CD4-positive, alpha-beta memory T cell (primary cell): ENCODE measurements at regions not wholly inside any gene's neighbourhood (a gene's known extent, or its start where the extent isn't known, plus 50 kb on each side); places are given as distances from the start of the nearest gene placed in this dataset.

Experiments used
- CTCF ChIA-PET: fragments of 350-600 bp; sonication (Branson Sonifier 250); formaldehyde crosslinking; loops from one replicate; lab custom pipeline; 2021; ENCODE audit warnings: inconsistent platforms; ENCODE audit not compliant: partially characterized antibody; lab: Charles Lee
- POLR2A ChIA-PET: fragments of 350-600 bp; sonication (Branson Sonifier 250); formaldehyde crosslinking; loops from one replicate; lab custom pipeline; 2021; ENCODE audit not compliant: partially characterized antibody; lab: Charles Lee
- DNase-seq, 5 donors: peaks; one replicate each; pipeline versions ENCODE4 v3.0.0 to v3.0.0-alpha.2; 2020 to 2022; ENCODE audit warnings: mixed read lengths in 1 of 5
- H3K27ac ChIP-seq: one replicate; pipeline ENCODE4 v1.7.0; 2013; ENCODE audit warnings: low read depth, low read length
- H3K27me3 ChIP-seq: 2 replicates; pipeline ENCODE4 v1.7.0; 2013; ENCODE audit warnings: mild to moderate bottlenecking, low read length, moderate library complexity; ENCODE audit not compliant: insufficient read depth
- H3K36me3 ChIP-seq: 2 replicates; pipeline ENCODE4 v1.7.0; 2013; ENCODE audit warnings: mild to moderate bottlenecking, low read length, moderate library complexity; ENCODE audit not compliant: insufficient read depth
- H3K4me1 ChIP-seq: 2 replicates; pipeline ENCODE4 v1.7.0; 2013; ENCODE audit warnings: mild to moderate bottlenecking, low read length, moderate library complexity; ENCODE audit not compliant: insufficient read depth
- H3K4me3 ChIP-seq, 2 donors: one replicate each; pipeline ENCODE4 v1.7.0; 2013; ENCODE audit warnings: low read length in 2 of 2, mild to moderate bottlenecking in 1 of 2
- H3K9me3 ChIP-seq, 2 donors: one replicate each; pipeline ENCODE4 v1.7.0; 2013; ENCODE audit warnings: low read length in 2 of 2, control low read depth in 1 of 2; ENCODE audit not compliant: control insufficient read depth in 1 of 2
- H3K27ac Mint-ChIP-seq, 7 donors: one replicate each; pipeline ENCODE4 v1.8.0; 2020 to 2021; ENCODE audit warnings: mixed read lengths in 7 of 7, mild to moderate bottlenecking in 6 of 7, inconsistent platforms in 3 of 7, moderate library complexity in 3 of 7
- H3K27me3 Mint-ChIP-seq, 2 donors: one replicate each; pipeline ENCODE4 v1.8.0; 2020 to 2021; ENCODE audit warnings: mixed read lengths in 2 of 2
- H3K36me3 Mint-ChIP-seq, 2 donors: one replicate each; pipeline ENCODE4 v1.8.0; 2020 to 2021; ENCODE audit warnings: mixed read lengths in 2 of 2, inconsistent platforms in 1 of 2, mild to moderate bottlenecking in 1 of 2
- H3K4me1 Mint-ChIP-seq, 4 donors: one replicate each; pipeline ENCODE4 v1.8.0; 2020 to 2021; ENCODE audit warnings: mixed read lengths in 4 of 4, mild to moderate bottlenecking in 1 of 4
- H3K4me3 Mint-ChIP-seq, 8 donors: one replicate each; pipeline ENCODE4 v1.8.0; 2020 to 2021; ENCODE audit warnings: mixed read lengths in 8 of 8, mild to moderate bottlenecking in 7 of 8, moderate library complexity in 6 of 8, inconsistent platforms in 3 of 8
- H3K9me3 Mint-ChIP-seq, 8 donors: one replicate each; pipeline ENCODE4 v1.8.0; 2020 to 2021; ENCODE audit warnings: mixed read lengths in 8 of 8, mild to moderate bottlenecking in 5 of 8, inconsistent platforms in 3 of 8, moderate library complexity in 1 of 8
- intact Hi-C: fragments of 100-400 bp; cut with micrococcal nuclease; formaldehyde crosslinking; loops from one replicate; pipeline ENCODE4 v1.15.1; 2023

DNA sequence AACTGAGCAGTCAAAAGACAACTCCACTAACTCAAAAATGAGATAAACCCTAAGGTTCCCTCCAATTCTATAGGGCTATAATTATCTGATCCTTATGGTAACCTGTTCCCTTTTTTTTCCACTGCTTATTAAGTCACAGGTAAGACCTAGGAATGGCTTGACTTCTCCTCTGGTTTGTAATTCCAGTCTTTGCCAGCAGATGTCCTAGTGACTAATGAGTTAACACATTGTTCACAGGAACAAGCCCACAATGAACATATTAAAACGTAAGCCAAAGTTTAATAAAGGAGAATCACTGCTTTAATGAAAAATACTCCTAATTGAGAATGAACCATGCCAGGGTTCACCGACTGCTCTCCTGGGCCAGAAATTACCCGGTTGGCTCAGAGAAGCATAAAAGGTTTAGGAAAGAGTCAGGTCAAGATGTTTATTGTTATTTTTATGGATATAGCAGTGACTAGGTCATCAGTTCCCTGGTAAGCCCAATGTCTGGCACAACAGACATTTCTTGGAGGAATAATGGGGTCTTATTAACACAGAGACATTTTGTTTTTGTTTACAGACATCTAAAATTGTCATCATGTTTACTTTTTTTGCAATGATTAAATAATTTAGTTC lies 120.1 kb downstream of the ELAPOR2 start:
- Histone ChIP-seq H3K36me3 (no peaks in the 10 kb centered on the region), H3K27me3 (no peaks in the 10 kb centered on the region), H3K27ac (no peak overlapping the region), H3K9me3 (no peaks in the 10 kb centered on the region), H3K4me3 (no peak overlapping the region), H3K4me1 (no peaks in the 10 kb centered on the region)
- Mint-ChIP-seq H3K4me1 (peaks cover 0 to 4% (median 3%) of the 10 kb centered on the region in 4 donors), H3K9me3 (peaks cover 0 to 1% (median 0%) of the 10 kb centered on the region in 8 donors), H3K36me3 (no peaks in the 10 kb centered on the region), H3K27me3 (peaks cover 0 to 2% of the 10 kb centered on the region in 2 donors), H3K4me3 (no peak overlapping the region), H3K27ac (peak overlapping the region in 2 of 7 donors; percentile 75 to 85)
- intact Hi-C loops, result loop anchor here (1.0 to 5.0 kb wide), 7 partner anchors 37 to 477 kb away; partner anchors contain the start of genes DMTF1 and ELAPOR2
- DNase-seq, result peak; percentile 40 to 62 (median 52)
- POLR2A ChIA-PET, result no interaction called here
- CTCF ChIA-PET, result interaction anchor here (1.6 kb wide), 1 partner anchor 211 kb away, joined by 3 read pairs; no protein-coding TSS in a partner anchor

DNA sequence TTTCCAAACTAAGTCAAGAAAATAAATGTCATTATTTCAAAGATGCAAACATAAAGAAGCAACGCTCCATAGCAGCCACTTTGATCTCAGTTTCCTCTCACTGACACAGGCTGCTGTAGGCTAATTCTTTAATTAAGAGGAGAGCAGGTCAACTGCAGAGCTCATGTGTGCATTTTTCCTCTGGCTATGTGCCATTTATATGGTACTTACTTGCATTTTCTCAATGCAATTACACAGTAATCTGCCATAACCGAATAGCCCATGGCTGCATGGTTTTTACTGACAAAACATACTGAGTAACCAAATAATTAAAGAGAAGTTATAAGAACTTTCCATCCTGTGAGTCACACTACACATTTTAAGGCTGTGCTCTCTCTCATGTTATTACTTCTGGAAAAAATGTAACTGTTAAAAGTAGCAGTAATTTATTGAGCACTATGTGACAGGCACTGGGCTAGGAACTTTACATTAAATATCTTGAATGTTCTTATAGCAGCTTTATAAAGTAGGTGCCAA lies 122.0 kb downstream of the ELAPOR2 start:
- no peaks in the 10 kb centered on the region for H3K27me3 ChIP-seq
- no peaks in the 10 kb centered on the region for H3K4me1 ChIP-seq
- H3K9me3 ChIP-seq, result no peaks in the 10 kb centered on the region
- ChIA-PET CTCF (interaction anchor here (0.8 to 4.0 kb wide), 4 partner anchors 10 to 211 kb away, joined by 3 to 29 read pairs (median 4); no protein-coding TSS in a partner anchor), POLR2A (no interaction called here)
- Mint-ChIP-seq H3K4me3 (no peak overlapping the region), H3K4me1 (peaks cover 0 to 4% (median 3%) of the 10 kb centered on the region in 4 donors), H3K9me3 (peaks cover 0 to 1% (median 0%) of the 10 kb centered on the region in 8 donors), H3K27me3 (peaks cover 0 to 2% of the 10 kb centered on the region in 2 donors), H3K36me3 (no peaks in the 10 kb centered on the region), H3K27ac (no peak overlapping the region)
- H3K36me3 ChIP-seq, result no peaks in the 10 kb centered on the region
- no peak for DNase-seq
- intact Hi-C loops, result loop anchor here (5.0 kb wide), 1 partner anchor 55 kb away; no protein-coding TSS in a partner anchor
- no peak overlapping the region for H3K4me3 ChIP-seq
- H3K27ac ChIP-seq, result no peak overlapping the region

DNA sequence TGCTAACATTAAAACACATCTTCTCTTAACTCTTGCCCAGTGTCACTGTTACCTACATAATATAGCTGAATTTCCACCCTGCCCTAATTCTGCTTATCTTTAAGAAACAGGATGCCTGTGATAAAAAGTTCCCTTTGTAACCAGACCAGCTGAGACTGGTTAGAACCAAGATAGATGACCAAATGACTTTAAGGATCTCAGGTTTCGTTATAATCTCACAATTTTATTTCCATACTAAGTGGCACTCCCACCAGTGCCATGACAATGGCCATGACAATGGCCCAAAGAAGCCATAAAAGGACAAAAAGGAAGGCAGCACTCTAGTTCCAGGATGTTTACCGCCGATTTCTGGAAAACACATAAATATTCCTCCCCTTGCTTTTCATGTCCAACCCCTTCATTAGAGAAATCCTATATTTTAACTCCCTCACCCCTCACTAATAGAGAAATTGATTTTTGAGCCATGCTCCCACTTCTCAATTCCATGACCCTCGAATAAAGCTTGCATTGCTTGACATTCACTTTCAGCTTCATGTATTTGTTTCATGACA lies 126.1 kb downstream of the ELAPOR2 start:
- Mint-ChIP-seq H3K4me3 (no peak overlapping the region), H3K4me1 (no peaks in the 10 kb centered on the region), H3K27ac (no peak overlapping the region), H3K36me3 (no peaks in the 10 kb centered on the region), H3K27me3 (no peaks in the 10 kb centered on the region), H3K9me3 (peaks cover 0 to 1% (median 0%) of the 10 kb centered on the region in 8 donors)
- Histone ChIP-seq H3K9me3 (no peaks in the 10 kb centered on the region), H3K4me3 (no peak overlapping the region), H3K36me3 (no peaks in the 10 kb centered on the region), H3K4me1 (no peaks in the 10 kb centered on the region), H3K27ac (no peak overlapping the region), H3K27me3 (no peaks in the 10 kb centered on the region)
- intact Hi-C loops, result no loop called here
- POLR2A ChIA-PET, result no interaction called here
- CTCF ChIA-PET, result interaction anchor here (1.0 kb wide), 1 partner anchor 214 kb away, joined by 5 read pairs; no protein-coding TSS in a partner anchor
- no peak for DNase-seq

DNA sequence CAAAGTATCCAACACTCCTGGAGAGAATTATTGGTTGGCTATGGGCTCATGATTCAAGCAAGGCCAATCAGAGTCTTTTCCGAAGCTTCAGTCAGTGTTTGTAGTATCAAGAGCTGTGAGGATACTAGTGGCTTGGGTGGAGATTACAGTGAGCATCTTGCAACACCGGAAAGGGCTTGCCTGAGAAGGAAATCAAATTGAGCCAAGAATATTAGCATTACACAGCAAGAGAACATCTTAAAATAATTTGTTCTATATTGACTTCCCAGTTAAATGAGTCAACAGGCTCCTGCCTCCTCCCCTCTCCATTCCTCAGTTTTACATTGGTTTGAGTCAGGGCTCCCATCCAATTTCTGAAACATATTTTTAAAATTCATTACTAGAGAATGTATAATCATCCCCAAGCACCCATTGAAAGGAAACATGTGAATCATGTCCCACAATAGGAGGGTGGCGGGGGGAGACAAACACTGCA lies 127.4 kb downstream of the ELAPOR2 start:
- Histone ChIP-seq H3K36me3 (no peaks in the 10 kb centered on the region), H3K9me3 (no peaks in the 10 kb centered on the region), H3K27me3 (no peaks in the 10 kb centered on the region), H3K4me3 (no peak overlapping the region), H3K4me1 (no peaks in the 10 kb centered on the region), H3K27ac (no peak overlapping the region)
- Mint-ChIP-seq H3K9me3 (peaks cover 0 to 1% (median 0%) of the 10 kb centered on the region in 8 donors), H3K27me3 (peaks cover 0 to 1% of the 10 kb centered on the region in 2 donors), H3K4me1 (no peaks in the 10 kb centered on the region), H3K27ac (no peak overlapping the region), H3K4me3 (no peak overlapping the region), H3K36me3 (no peaks in the 10 kb centered on the region)
- no peak for DNase-seq
- POLR2A ChIA-PET, result no interaction called here
- CTCF ChIA-PET, result interaction anchor here (1.8 kb wide), 1 partner anchor 18 kb away, joined by 3 read pairs; no protein-coding TSS in a partner anchor
- intact Hi-C loops, result no loop called here

DNA sequence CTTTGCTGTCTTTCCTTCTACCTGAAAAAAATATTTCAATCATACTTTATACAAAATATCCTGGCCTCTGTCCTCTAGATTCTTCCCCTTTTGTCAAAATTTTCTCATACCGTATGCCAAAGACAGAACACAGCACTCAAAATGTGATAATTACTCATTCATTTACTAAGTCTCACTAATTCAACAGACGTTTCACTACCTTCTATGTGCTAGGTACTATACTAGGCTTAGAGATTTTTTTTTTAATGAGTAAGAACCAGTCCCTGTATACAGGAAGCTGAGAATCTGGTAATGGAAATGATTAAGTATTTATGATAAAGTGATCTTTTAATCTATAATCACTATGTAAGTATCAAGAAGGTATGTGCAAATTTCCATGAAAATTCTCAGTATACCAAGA lies 128.0 kb downstream of the ELAPOR2 start:
- Histone ChIP-seq H3K27ac (no peak overlapping the region), H3K4me3 (no peak overlapping the region), H3K4me1 (no peaks in the 10 kb centered on the region), H3K27me3 (no peaks in the 10 kb centered on the region), H3K9me3 (no peaks in the 10 kb centered on the region), H3K36me3 (no peaks in the 10 kb centered on the region)
- Mint-ChIP-seq H3K4me3 (no peak overlapping the region), H3K9me3 (peaks cover 0 to 1% (median 0%) of the 10 kb centered on the region in 8 donors), H3K27ac (no peak overlapping the region), H3K4me1 (no peaks in the 10 kb centered on the region), H3K36me3 (no peaks in the 10 kb centered on the region), H3K27me3 (peaks cover 0 to 1% of the 10 kb centered on the region in 2 donors)
- intact Hi-C loops, result no loop called here
- ChIA-PET POLR2A (no interaction called here), CTCF (interaction anchor here (0.9 to 1.8 kb wide), 3 partner anchors 18 to 306 kb away, joined by 3 to 5 read pairs (median 3); no protein-coding TSS in a partner anchor)
- DNase-seq, result no peak

DNA sequence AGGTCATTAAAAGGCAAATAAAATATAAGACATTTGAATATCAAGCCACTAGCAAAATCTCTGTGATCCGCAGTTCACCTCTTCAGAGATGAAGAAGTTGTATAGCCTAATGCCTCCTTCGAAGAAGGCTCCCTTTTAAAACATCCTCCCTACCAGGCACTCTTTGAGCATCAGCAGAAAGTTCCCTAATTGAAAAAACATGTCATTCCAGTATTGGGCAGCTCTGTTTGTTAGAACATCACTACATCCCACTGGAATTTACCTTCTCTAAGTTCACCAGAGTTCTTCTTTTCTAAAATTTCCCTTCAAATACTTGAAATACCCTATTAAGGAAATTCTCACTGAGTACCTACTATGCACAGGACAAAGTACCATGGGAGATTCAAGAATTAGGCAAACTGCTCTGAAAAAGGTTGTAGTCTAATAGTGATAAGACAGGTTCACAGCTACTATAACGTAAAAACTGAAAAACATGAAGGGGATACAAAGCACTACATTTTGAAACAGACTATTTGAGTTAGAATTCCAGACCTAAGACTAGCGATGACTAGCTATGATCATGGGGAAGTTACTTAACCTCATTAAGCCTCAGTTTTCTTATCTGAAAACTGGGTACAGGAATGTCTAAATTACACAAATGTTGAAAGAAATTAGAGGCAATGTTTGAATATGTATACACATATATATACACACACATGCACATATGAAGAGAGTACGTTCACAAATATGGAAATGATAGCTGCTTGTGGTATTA lies 128.7 kb downstream of the ELAPOR2 start:
- intact Hi-C loops, result no loop called here
- CTCF ChIA-PET, result interaction anchor here (0.9 to 1.8 kb wide), 3 partner anchors 19 to 307 kb away, joined by 3 to 5 read pairs (median 3); no protein-coding TSS in a partner anchor
- H3K4me3 Mint-ChIP-seq, result no peak overlapping the region
- H3K4me3 ChIP-seq, result no peak overlapping the region
- peak overlapping the region in 1 of 7 donors; percentile 6 for H3K27ac Mint-ChIP-seq
- no peaks in the 10 kb centered on the region for H3K4me1 ChIP-seq
- H3K27me3 ChIP-seq, result no peaks in the 10 kb centered on the region
- no peak for DNase-seq
- H3K27me3 Mint-ChIP-seq, result peaks cover 0 to 1% of the 10 kb centered on the region in 2 donors
- no peaks in the 10 kb centered on the region for H3K4me1 Mint-ChIP-seq
- H3K36me3 Mint-ChIP-seq, result no peaks in the 10 kb centered on the region
- no peaks in the 10 kb centered on the region for H3K9me3 ChIP-seq
- POLR2A ChIA-PET, result no interaction called here
- peaks cover 0 to 1% (median 0%) of the 10 kb centered on the region in 8 donors for H3K9me3 Mint-ChIP-seq
- no peaks in the 10 kb centered on the region for H3K36me3 ChIP-seq
- H3K27ac ChIP-seq, result no peak overlapping the region
